Bronchial epithelial cell (primary cell): ENCODE measurements at regions not wholly inside any gene's neighbourhood (a gene's known extent, or its start where the extent isn't known, plus 50 kb on each side); places are given as distances from the start of the nearest gene placed in this dataset.

Experiments used
- DNase-seq: peaks from one replicate; pipeline ENCODE4 v3.0.0-alpha.2; 2010; ENCODE audit warnings: low read depth
- FAIRE-seq: peaks from 2 replicates; lab custom pipeline; 2011; peaks lifted over from hg19 to GRCh38; lab: Jason Lieb, UNC
- H3K27me3 ChIP-seq: 2 replicates; pipeline ENCODE4 v1.5.1; 2011; ENCODE audit warnings: low read length; ENCODE audit not compliant: control insufficient read depth, insufficient read depth
- H3K36me3 ChIP-seq: 2 replicates; pipeline ENCODE4 v1.5.1; 2011; ENCODE audit warnings: low read length; ENCODE audit not compliant: control insufficient read depth, insufficient read depth
- H3K4me3 ChIP-seq: 2 replicates; pipeline ENCODE4 v1.5.1; 2011; ENCODE audit warnings: mild to moderate bottlenecking, low read depth, low read length, control low read depth
- CTCF ChIP-seq: IDR thresholded peaks from 2 replicates; pipeline ENCODE4 v1.5.1; 2011; ENCODE audit warnings: mild to moderate bottlenecking, moderate library complexity, low read length, control low read depth, inconsistent platforms; ENCODE audit not compliant: insufficient read depth, severe bottlenecking

GRCh38 chr4:79043138-79043537, 103.9 kb upstream of the PAQR3 start:
- no peak for TF ChIP-seq CTCF
- no peak for FAIRE-seq
- Histone ChIP-seq H3K4me3 (no peak overlapping the region), H3K36me3 (no peaks in the 10 kb centered on the region), H3K27me3 (no peaks in the 10 kb centered on the region)
- DNase-seq = no peak

GRCh38 chr4:79042079-79042674, 102.9 kb upstream of the PAQR3 start:
- Histone ChIP-seq H3K27me3 (no peaks in the 10 kb centered on the region), H3K4me3 (no peak overlapping the region), H3K36me3 (no peaks in the 10 kb centered on the region)
- peak; percentile 41 for DNase-seq
- peak; percentile 43 for TF ChIP-seq CTCF
- FAIRE-seq = no peak

- FAIRE-seq (no peak), DNase-seq (no peak)
- Histone ChIP-seq H3K4me3 (no peak overlapping the region), H3K36me3 (no peaks in the 10 kb centered on the region), H3K27me3 (peaks cover 2% of the 10 kb centered on the region)
- no peak for TF ChIP-seq CTCF
Measured at GRCh38 chr4:79034544-79034943, 95.3 kb upstream of the PAQR3 start.

- FAIRE-seq = no peak
- peaks cover 2% of the 10 kb centered on the region for H3K27me3 ChIP-seq
- no peak for TF ChIP-seq CTCF
- no peak overlapping the region for H3K4me3 ChIP-seq
- DNase-seq = no peak
- H3K36me3 ChIP-seq = no peaks in the 10 kb centered on the region
Measured at GRCh38 chr4:79030973-79031372, 91.7 kb upstream of the PAQR3 start.

GRCh38 chr4:79027656-79028055, 88.4 kb upstream of the PAQR3 start:
- Histone ChIP-seq H3K36me3 (no peaks in the 10 kb centered on the region), H3K27me3 (peaks cover 2% of the 10 kb centered on the region), H3K4me3 (no peak overlapping the region)
- DNase-seq (no peak), FAIRE-seq (no peak)
- TF ChIP-seq CTCF = no peak

GRCh38 chr4:79025170-79025569, 85.9 kb upstream of the PAQR3 start:
- no peak for TF ChIP-seq CTCF
- no peaks in the 10 kb centered on the region for H3K36me3 ChIP-seq
- no peak overlapping the region for H3K4me3 ChIP-seq
- DNase-seq (peak; percentile 74), FAIRE-seq (no peak)
- H3K27me3 ChIP-seq = peaks cover 5% of the 10 kb centered on the region
